ENCODE measurements at regions not wholly inside any gene's neighbourhood (a gene's known extent, or its start where the extent isn't known, plus 50 kb on each side); places are given as distances from the start of the nearest gene placed in this dataset.

GRCh38 chr14:78104160-78104559 lies 66.0 kb upstream of the NRXN3 start:
- TF ChIP-seq CTCF (conservative IDR thresholded peaks at IDR 0.05) (no peak), ZFX (IDR thresholded peaks at IDR 0.05) (no peak)
